ENCODE measurements at regions not wholly inside any gene's neighbourhood (a gene's known extent, or its start where the extent isn't known, plus 50 kb on each side); places are given as distances from the start of the nearest gene placed in this dataset.

GRCh38 chr5:143586781-143587362 is 183.4 kb upstream of the NR3C1 start:
- H2AFZ ChIP-seq (ENCODE audit: low read depth, low read length): no peak overlapping the region

GRCh38 chr5:143585970-143586369 is 182.5 kb upstream of the NR3C1 start:
- Histone ChIP-seq H3K4me3 (ENCODE audit: low read length) (no peak overlapping the region), H3K27me3 (ENCODE audit: low read depth, low read length) (no peaks in the 10 kb centered on the region), H3K79me2 (ENCODE audit: low read length) (no peaks in the 10 kb centered on the region), H3K4me2 (ENCODE audit: low read length) (no peak overlapping the region; the same call in 1 of the 2 replicates), H3K9me3 (ENCODE audit: insufficient read depth, low read length) (no peaks in the 10 kb centered on the region), H3K9ac (ENCODE audit: low read length) (no peak overlapping the region), H3K27ac (ENCODE audit: low read length) (no peak overlapping the region), H2AFZ (ENCODE audit: low read depth, low read length) (no peak overlapping the region), H4K20me1 (ENCODE audit: insufficient read depth, low read length) (no peaks in the 10 kb centered on the region), H3K4me1 (ENCODE audit: low read length) (peaks cover 55% of the 10 kb centered on the region), H3K36me3 (replicated peaks; ENCODE audit: low read depth, low read length) (no peaks in the 10 kb centered on the region)
- TF ChIP-seq CTCF (IDR thresholded peaks at IDR 0.05; ENCODE audit: low read depth, low read length) (no peak), EZH2phosphoT487 (IDR thresholded peaks at IDR 0.05; ENCODE audit: low read depth) (no peak)

More at GRCh38 chr5:143586781-143587362, 183.4 kb upstream of the NR3C1 start:
- H3K9me3 ChIP-seq (ENCODE audit: insufficient read depth, low read length): no peaks in the 10 kb centered on the region
- peak overlapping the region; percentile 39 for H3K4me2 ChIP-seq (ENCODE audit: low read length)
- H3K27me3 ChIP-seq (ENCODE audit: low read depth, low read length): no peaks in the 10 kb centered on the region
- peaks cover 55% of the 10 kb centered on the region for H3K4me1 ChIP-seq (ENCODE audit: low read length)
- H3K36me3 ChIP-seq (replicated peaks; ENCODE audit: low read depth, low read length): no peaks in the 10 kb centered on the region
- H4K20me1 ChIP-seq (ENCODE audit: insufficient read depth, low read length): no peaks in the 10 kb centered on the region
- H3K9ac ChIP-seq (ENCODE audit: low read length): no peak overlapping the region
- no peak overlapping the region for H3K4me3 ChIP-seq (ENCODE audit: low read length)
- no peak overlapping the region for H3K27ac ChIP-seq (ENCODE audit: low read length)
- TF ChIP-seq CTCF (IDR thresholded peaks at IDR 0.05; ENCODE audit: low read depth, low read length): no peak
- TF ChIP-seq EZH2phosphoT487 (IDR thresholded peaks at IDR 0.05; ENCODE audit: low read depth): no peak
- no peaks in the 10 kb centered on the region for H3K79me2 ChIP-seq (ENCODE audit: low read length)

GRCh38 chr5:143583409-143583808 is 179.9 kb upstream of the NR3C1 start:
- no peaks in the 10 kb centered on the region for H3K9me3 ChIP-seq (ENCODE audit: insufficient read depth, low read length)
- peak overlapping the region; percentile 57 for H3K4me2 ChIP-seq (ENCODE audit: low read length)

GRCh38 chr5:143582869-143583268 is 179.4 kb upstream of the NR3C1 start:
- H2AFZ ChIP-seq (ENCODE audit: low read depth, low read length): peak overlapping the region; percentile 79
- H3K4me1 ChIP-seq (ENCODE audit: low read length): peaks cover 37% of the 10 kb centered on the region
- 0 out of 2 replicates have a peak overlapping the region, but pooled peaks have one; percentile 5 for H3K4me3 ChIP-seq (ENCODE audit: low read length)
- H4K20me1 ChIP-seq (ENCODE audit: insufficient read depth, low read length): no peaks in the 10 kb centered on the region
- H3K27ac ChIP-seq (ENCODE audit: low read length): peak overlapping the region; percentile 73
- H3K4me2 ChIP-seq (ENCODE audit: low read length): peak overlapping the region; percentile 57
- no peaks in the 10 kb centered on the region for H3K27me3 ChIP-seq (ENCODE audit: low read depth, low read length)
- TF ChIP-seq CTCF (IDR thresholded peaks at IDR 0.05; ENCODE audit: low read depth, low read length) (no peak), EZH2phosphoT487 (IDR thresholded peaks at IDR 0.05; ENCODE audit: low read depth) (no peak)
- no peaks in the 10 kb centered on the region for H3K9me3 ChIP-seq (ENCODE audit: insufficient read depth, low read length)
- H3K79me2 ChIP-seq (ENCODE audit: low read length): no peaks in the 10 kb centered on the region
- no peaks in the 10 kb centered on the region for H3K36me3 ChIP-seq (replicated peaks; ENCODE audit: low read depth, low read length)
- H3K9ac ChIP-seq (ENCODE audit: low read length): peak overlapping the region; percentile 19; the same call in 1 of the 2 replicates

More at GRCh38 chr5:143583409-143583808, 179.9 kb upstream of the NR3C1 start:
- H3K27ac ChIP-seq (ENCODE audit: low read length): peak overlapping the region; percentile 73
- H3K27me3 ChIP-seq (ENCODE audit: low read depth, low read length): no peaks in the 10 kb centered on the region
- no peak overlapping the region for H3K4me3 ChIP-seq (ENCODE audit: low read length)
- peak overlapping the region; percentile 19; the same call in 1 of the 2 replicates for H3K9ac ChIP-seq (ENCODE audit: low read length)
- H4K20me1 ChIP-seq (ENCODE audit: insufficient read depth, low read length): no peaks in the 10 kb centered on the region
- H3K4me1 ChIP-seq (ENCODE audit: low read length): peaks cover 42% of the 10 kb centered on the region
- H3K36me3 ChIP-seq (replicated peaks; ENCODE audit: low read depth, low read length): no peaks in the 10 kb centered on the region
- TF ChIP-seq CTCF (IDR thresholded peaks at IDR 0.05; ENCODE audit: low read depth, low read length) (no peak), EZH2phosphoT487 (IDR thresholded peaks at IDR 0.05; ENCODE audit: low read depth) (no peak)
- H3K79me2 ChIP-seq (ENCODE audit: low read length): no peaks in the 10 kb centered on the region
- H2AFZ ChIP-seq (ENCODE audit: low read depth, low read length): peak overlapping the region; percentile 79
